Activated T-cell treated with anti-CD3 and anti-CD28 coated beads, Interleukin-2, amount 50 U/mL, for 4 hours (primary cell): ENCODE measurements at regions not wholly inside any gene's neighbourhood (a gene's known extent, or its start where the extent isn't known, plus 50 kb on each side); places are given as distances from the start of the nearest gene placed in this dataset.
"Not testable (repeated sequence)": the region's sequence is repeated elsewhere in the genome, so short reads cannot be mapped to it uniquely, and the experiment has no call there.

Experiments
- ATAC-seq, 2 donors: fragments of 200-7000 bp; cut with Tn5 transposase; one replicate each; pipeline ENCODE4 v1.10.0; 2021
- DNase-seq: peaks from one replicate; pipeline ENCODE4 v3.0.0-alpha.2; 2020
- H3K27me3 Mint-ChIP-seq: one replicate; pipeline ENCODE4 v1.8.0; 2021; ENCODE audit warnings: low read depth, mixed read lengths
- H3K36me3 Mint-ChIP-seq: one replicate; pipeline ENCODE4 v1.8.0; 2022; ENCODE audit warnings: mixed read lengths; ENCODE audit not compliant: insufficient read depth
- H3K4me1 Mint-ChIP-seq: one replicate; pipeline ENCODE4 v1.8.0; 2021; ENCODE audit warnings: low read depth, mixed read lengths
- H3K4me3 Mint-ChIP-seq: one replicate; pipeline ENCODE4 v1.8.0; 2021; ENCODE audit warnings: mild to moderate bottlenecking, moderate library complexity, mixed read lengths
- H3K9me3 Mint-ChIP-seq: one replicate; pipeline ENCODE4 v1.8.0; 2021; ENCODE audit warnings: mixed read lengths

GRCh38 chr6:21729431-21729830 is 135.9 kb downstream of the SOX4 start:
- ATAC-seq (no peak), DNase-seq (no peak)
- Mint-ChIP-seq H3K27me3 (peaks cover 2% of the 10 kb centered on the region), H3K4me1 (no peaks in the 10 kb centered on the region), H3K9me3 (no peaks in the 10 kb centered on the region), H3K4me3 (no peak overlapping the region), H3K36me3 (no peaks in the 10 kb centered on the region)

- DNase-seq (no peak), ATAC-seq (no peak)
- Mint-ChIP-seq H3K4me1 (no peaks in the 10 kb centered on the region), H3K36me3 (no peaks in the 10 kb centered on the region), H3K27me3 (peaks cover 2% of the 10 kb centered on the region), H3K4me3 (no peak overlapping the region), H3K9me3 (no peaks in the 10 kb centered on the region)
These were observed 137.0 kb downstream of the SOX4 start for GRCh38 chr6:21730533-21730932.

GRCh38 chr6:21731411-21732031 is 138.0 kb downstream of the SOX4 start:
- Mint-ChIP-seq H3K9me3 (no peaks in the 10 kb centered on the region), H3K36me3 (no peaks in the 10 kb centered on the region), H3K27me3 (peaks cover 2% of the 10 kb centered on the region), H3K4me3 (no peak overlapping the region), H3K4me1 (no peaks in the 10 kb centered on the region)
- no peak for ATAC-seq
- DNase-seq, result no peak

- not testable (repeated sequence) for DNase-seq, H3K4me3 Mint-ChIP-seq, H3K36me3 Mint-ChIP-seq, H3K9me3 Mint-ChIP-seq, H3K27me3 Mint-ChIP-seq, ATAC-seq, H3K4me1 Mint-ChIP-seq
These were observed 138.6 kb downstream of the SOX4 start for GRCh38 chr6:21732032-21732730.

GRCh38 chr6:21732731-21733130 is 139.2 kb downstream of the SOX4 start:
- ATAC-seq (no peak), DNase-seq (no peak)
- H3K9me3 Mint-ChIP-seq, result no peaks in the 10 kb centered on the region
- peaks cover 2% of the 10 kb centered on the region for H3K27me3 Mint-ChIP-seq
- H3K4me3 Mint-ChIP-seq, result no peak overlapping the region
- no peaks in the 10 kb centered on the region for H3K36me3 Mint-ChIP-seq
- no peaks in the 10 kb centered on the region for H3K4me1 Mint-ChIP-seq

GRCh38 chr6:21733311-21733710 is 139.8 kb downstream of the SOX4 start:
- no peak for ATAC-seq
- Mint-ChIP-seq H3K9me3 (no peaks in the 10 kb centered on the region), H3K4me1 (no peaks in the 10 kb centered on the region), H3K36me3 (no peaks in the 10 kb centered on the region), H3K4me3 (no peak overlapping the region), H3K27me3 (peaks cover 2% of the 10 kb centered on the region)
- DNase-seq, result no peak

GRCh38 chr6:21734204-21734603 is 140.7 kb downstream of the SOX4 start:
- H3K36me3 Mint-ChIP-seq, result no peaks in the 10 kb centered on the region
- H3K4me1 Mint-ChIP-seq, result no peaks in the 10 kb centered on the region
- no peaks in the 10 kb centered on the region for H3K9me3 Mint-ChIP-seq
- DNase-seq, result no peak
- ATAC-seq, result no peak
- H3K27me3 Mint-ChIP-seq, result peaks cover 2% of the 10 kb centered on the region
- no peak overlapping the region for H3K4me3 Mint-ChIP-seq

GRCh38 chr6:21738180-21739094 is 144.9 kb downstream of the SOX4 start:
- H3K4me3 Mint-ChIP-seq, result no peak overlapping the region
- H3K9me3 Mint-ChIP-seq, result no peaks in the 10 kb centered on the region
- H3K36me3 Mint-ChIP-seq, result no peaks in the 10 kb centered on the region
- no peak for ATAC-seq
- H3K27me3 Mint-ChIP-seq, result peaks cover 2% of the 10 kb centered on the region
- no peaks in the 10 kb centered on the region for H3K4me1 Mint-ChIP-seq
- DNase-seq, result no peak

- H3K4me3 Mint-ChIP-seq, result no peak overlapping the region
- DNase-seq (no peak), ATAC-seq (no peak)
- no peaks in the 10 kb centered on the region for H3K36me3 Mint-ChIP-seq
- H3K27me3 Mint-ChIP-seq, result no peaks in the 10 kb centered on the region
- H3K4me1 Mint-ChIP-seq, result no peaks in the 10 kb centered on the region
- no peaks in the 10 kb centered on the region for H3K9me3 Mint-ChIP-seq
These were observed 145.7 kb downstream of the SOX4 start for GRCh38 chr6:21739241-21739640.

GRCh38 chr6:21739838-21740237 is 146.3 kb downstream of the SOX4 start:
- H3K9me3 Mint-ChIP-seq, result no peaks in the 10 kb centered on the region
- DNase-seq (no peak), ATAC-seq (no peak)
- H3K27me3 Mint-ChIP-seq, result no peaks in the 10 kb centered on the region
- no peaks in the 10 kb centered on the region for H3K4me1 Mint-ChIP-seq
- no peak overlapping the region for H3K4me3 Mint-ChIP-seq
- no peaks in the 10 kb centered on the region for H3K36me3 Mint-ChIP-seq

GRCh38 chr6:21740376-21741124 is 147.0 kb downstream of the SOX4 start:
- Mint-ChIP-seq H3K27me3 (no peaks in the 10 kb centered on the region), H3K4me1 (no peaks in the 10 kb centered on the region), H3K9me3 (no peaks in the 10 kb centered on the region), H3K4me3 (no peak overlapping the region), H3K36me3 (no peaks in the 10 kb centered on the region)
- DNase-seq (no peak), ATAC-seq (no peak)

- Mint-ChIP-seq H3K36me3 (no peaks in the 10 kb centered on the region), H3K4me3 (no peak overlapping the region)
- DNase-seq, result no peak
These were observed 147.9 kb downstream of the SOX4 start for GRCh38 chr6:21741221-21742109.

GRCh38 chr6:21742238-21742660 is 148.7 kb downstream of the SOX4 start:
- Mint-ChIP-seq H3K4me3 (no peak overlapping the region), H3K9me3 (no peaks in the 10 kb centered on the region), H3K4me1 (no peaks in the 10 kb centered on the region), H3K36me3 (no peaks in the 10 kb centered on the region), H3K27me3 (no peaks in the 10 kb centered on the region)
- no peak for DNase-seq
- no peak for ATAC-seq

More at GRCh38 chr6:21741221-21742109, 147.9 kb downstream of the SOX4 start:
- no peaks in the 10 kb centered on the region for H3K4me1 Mint-ChIP-seq
- H3K9me3 Mint-ChIP-seq, result no peaks in the 10 kb centered on the region
- no peaks in the 10 kb centered on the region for H3K27me3 Mint-ChIP-seq
- ATAC-seq, result no peak
